ENCODE measurements at regions not wholly inside any gene's neighbourhood (a gene's known extent, or its start where the extent isn't known, plus 50 kb on each side); places are given as distances from the start of the nearest gene placed in this dataset.

GRCh38 chr5:125274938-125275724 is 528.7 kb upstream of the ZNF608 start:
- Histone ChIP-seq H3K79me1 (ENCODE audit: low read length) (no peaks in the 10 kb centered on the region), H4K12ac (ENCODE audit: low read depth, low read length) (no peak overlapping the region), H3K23ac (ENCODE audit: low read length) (no peak overlapping the region), H3K4ac (ENCODE audit: low read depth, low read length) (no peak overlapping the region), H3K4me3 (ENCODE audit: low read depth, low read length) (no peak overlapping the region), H2AFZ (ENCODE audit: insufficient read depth, low read length, poor library complexity) (no peak overlapping the region), H2BK5ac (ENCODE audit: low read depth, low read length, poor library complexity) (no peak overlapping the region), H4K91ac (ENCODE audit: low read depth, low read length) (no peak overlapping the region), H3K27ac (ENCODE audit: low read depth, low read length) (no peak overlapping the region), H3K18ac (ENCODE audit: low read length) (no peak overlapping the region), H2AK5ac (ENCODE audit: low read length) (no peak overlapping the region), H4K8ac (ENCODE audit: low read depth, low read length) (no peak overlapping the region), H3K27me3 (ENCODE audit: insufficient read depth, low read length) (no peaks in the 10 kb centered on the region), H3K4me1 (ENCODE audit: control insufficient read depth in 1 of 2, insufficient read depth in 2 of 2, low read length in 2 of 2) (peaks cover 2 to 6% of the 10 kb centered on the region in 2 experiments), H3K4me2 (ENCODE audit: low read length) (no peak overlapping the region), H2BK120ac (ENCODE audit: insufficient read depth, low read length, poor library complexity) (no peak overlapping the region), H3K9me3 (ENCODE audit: insufficient read depth, low read depth, low read length) (peaks cover 2% of the 10 kb centered on the region), H3K36me3 (ENCODE audit: control insufficient read depth in 1 of 2, insufficient read depth in 2 of 2, low read length in 2 of 2) (no peaks in the 10 kb centered on the region), H2BK12ac (ENCODE audit: low read length) (no peak overlapping the region), H3K14ac (ENCODE audit: low read length) (no peak overlapping the region), H3K9ac (ENCODE audit: low read length) (no peak overlapping the region), H3K79me2 (ENCODE audit: control insufficient read depth, insufficient read depth, low read length, poor library complexity) (no peaks in the 10 kb centered on the region)
- WGBS (ENCODE audit: extremely low coverage, insufficient coverage, insufficient read length), result no CpG with 5 or more reads among the region's 1 CpG
- DNase-seq, result no peak

- no peaks in the 10 kb centered on the region for H3K27me3 ChIP-seq (ENCODE audit: insufficient read depth, low read length)
- no peak overlapping the region for H4K12ac ChIP-seq (ENCODE audit: low read depth, low read length)
- no peak overlapping the region for H3K14ac ChIP-seq (ENCODE audit: low read length)
- no peak overlapping the region for H2AK5ac ChIP-seq (ENCODE audit: low read length)
- H3K18ac ChIP-seq (ENCODE audit: low read length), result no peak overlapping the region
- H2BK5ac ChIP-seq (ENCODE audit: low read depth, low read length, poor library complexity), result no peak overlapping the region
- no peaks in the 10 kb centered on the region for H3K79me1 ChIP-seq (ENCODE audit: low read length)
- no peak overlapping the region for H4K8ac ChIP-seq (ENCODE audit: low read depth, low read length)
- no peak overlapping the region for H3K4ac ChIP-seq (ENCODE audit: low read depth, low read length)
- H3K27ac ChIP-seq (ENCODE audit: low read depth, low read length), result no peak overlapping the region
- H3K4me1 ChIP-seq (ENCODE audit: control insufficient read depth in 1 of 2, insufficient read depth in 2 of 2, low read length in 2 of 2), result peaks cover 2 to 6% of the 10 kb centered on the region in 2 experiments
- no peak overlapping the region for H2AFZ ChIP-seq (ENCODE audit: insufficient read depth, low read length, poor library complexity)
- no CpG with 5 or more reads among the region's 3 CpGs for WGBS (ENCODE audit: extremely low coverage, insufficient coverage, insufficient read length)
- H3K9me3 ChIP-seq (ENCODE audit: insufficient read depth, low read depth, low read length), result peaks cover 2% of the 10 kb centered on the region
- no peak overlapping the region for H3K9ac ChIP-seq (ENCODE audit: low read length)
- no peaks in the 10 kb centered on the region for H3K79me2 ChIP-seq (ENCODE audit: control insufficient read depth, insufficient read depth, low read length, poor library complexity)
- H3K4me3 ChIP-seq (ENCODE audit: low read depth, low read length), result no peak overlapping the region
- DNase-seq, result no peak
- no peak overlapping the region for H4K91ac ChIP-seq (ENCODE audit: low read depth, low read length)
- H2BK12ac ChIP-seq (ENCODE audit: low read length), result no peak overlapping the region
- H3K36me3 ChIP-seq (ENCODE audit: control insufficient read depth in 1 of 2, insufficient read depth in 2 of 2, low read length in 2 of 2), result no peaks in the 10 kb centered on the region
- H2BK120ac ChIP-seq (ENCODE audit: insufficient read depth, low read length, poor library complexity), result no peak overlapping the region
- no peak overlapping the region for H3K23ac ChIP-seq (ENCODE audit: low read length)
- H3K4me2 ChIP-seq (ENCODE audit: low read length), result no peak overlapping the region
Observed at GRCh38 chr5:125275725-125276090, 529.3 kb upstream of the ZNF608 start.

DNA sequence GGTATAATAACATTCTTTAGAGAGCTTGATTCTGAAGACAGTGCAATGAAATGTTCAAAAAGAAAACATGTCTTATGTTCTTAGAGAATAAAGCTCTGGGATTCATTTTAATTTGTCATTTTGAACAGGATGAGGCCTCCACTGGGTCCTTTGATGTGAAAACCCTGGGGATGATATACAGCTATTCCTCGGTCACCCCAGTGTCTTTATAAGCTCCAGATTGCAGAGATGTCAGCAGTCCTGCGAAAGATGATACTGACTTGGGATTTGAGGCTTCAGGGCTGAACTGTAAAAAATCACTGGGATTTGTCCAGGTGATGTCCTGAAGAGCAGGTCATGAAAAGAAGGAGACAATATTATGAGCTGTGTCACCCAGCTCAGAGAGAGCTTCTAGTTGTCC is 529.7 kb upstream of the ZNF608 start:
- no peak overlapping the region for H4K8ac ChIP-seq (ENCODE audit: low read depth, low read length)
- no peak overlapping the region for H3K18ac ChIP-seq (ENCODE audit: low read length)
- H3K79me2 ChIP-seq (ENCODE audit: control insufficient read depth, insufficient read depth, low read length, poor library complexity), result no peaks in the 10 kb centered on the region
- no peak overlapping the region for H3K9ac ChIP-seq (ENCODE audit: low read length)
- no peak overlapping the region for H3K23ac ChIP-seq (ENCODE audit: low read length)
- H4K12ac ChIP-seq (ENCODE audit: low read depth, low read length), result no peak overlapping the region
- no peaks in the 10 kb centered on the region for H3K79me1 ChIP-seq (ENCODE audit: low read length)
- H3K27ac ChIP-seq (ENCODE audit: low read depth, low read length), result no peak overlapping the region
- no peak overlapping the region for H4K91ac ChIP-seq (ENCODE audit: low read depth, low read length)
- H2AFZ ChIP-seq (ENCODE audit: insufficient read depth, low read length, poor library complexity), result no peak overlapping the region
- peaks cover 2 to 3% of the 10 kb centered on the region in 2 experiments for H3K4me1 ChIP-seq (ENCODE audit: control insufficient read depth in 1 of 2, insufficient read depth in 2 of 2, low read length in 2 of 2)
- no CpG with 5 or more reads among the region's 2 CpGs for WGBS (ENCODE audit: extremely low coverage, insufficient coverage, insufficient read length)
- H3K36me3 ChIP-seq (ENCODE audit: control insufficient read depth in 1 of 2, insufficient read depth in 2 of 2, low read length in 2 of 2), result no peaks in the 10 kb centered on the region
- no peak for DNase-seq
- H3K27me3 ChIP-seq (ENCODE audit: insufficient read depth, low read length), result no peaks in the 10 kb centered on the region
- H2AK5ac ChIP-seq (ENCODE audit: low read length), result peak overlapping the region; percentile 29
- no peak overlapping the region for H2BK5ac ChIP-seq (ENCODE audit: low read depth, low read length, poor library complexity)
- no peak overlapping the region for H2BK120ac ChIP-seq (ENCODE audit: insufficient read depth, low read length, poor library complexity)
- no peak overlapping the region for H3K14ac ChIP-seq (ENCODE audit: low read length)
- no peak overlapping the region for H3K4me2 ChIP-seq (ENCODE audit: low read length)
- H2BK12ac ChIP-seq (ENCODE audit: low read length), result peak overlapping the region; percentile 40
- peaks cover 2% of the 10 kb centered on the region for H3K9me3 ChIP-seq (ENCODE audit: insufficient read depth, low read depth, low read length)
- no peak overlapping the region for H3K4ac ChIP-seq (ENCODE audit: low read depth, low read length)
- no peak overlapping the region for H3K4me3 ChIP-seq (ENCODE audit: low read depth, low read length)

- Histone ChIP-seq H3K79me2 (ENCODE audit: control insufficient read depth, insufficient read depth, low read length, poor library complexity) (no peaks in the 10 kb centered on the region), H3K18ac (ENCODE audit: low read length) (no peak overlapping the region), H3K27ac (ENCODE audit: low read depth, low read length) (no peak overlapping the region), H3K4me3 (ENCODE audit: low read depth, low read length) (no peak overlapping the region), H3K36me3 (ENCODE audit: control insufficient read depth in 1 of 2, insufficient read depth in 2 of 2, low read length in 2 of 2) (no peaks in the 10 kb centered on the region), H2AK5ac (ENCODE audit: low read length) (no peak overlapping the region), H3K23ac (ENCODE audit: low read length) (no peak overlapping the region), H3K14ac (ENCODE audit: low read length) (no peak overlapping the region), H2BK120ac (ENCODE audit: insufficient read depth, low read length, poor library complexity) (no peak overlapping the region), H2AFZ (ENCODE audit: insufficient read depth, low read length, poor library complexity) (no peak overlapping the region), H3K27me3 (ENCODE audit: insufficient read depth, low read length) (no peaks in the 10 kb centered on the region), H2BK5ac (ENCODE audit: low read depth, low read length, poor library complexity) (no peak overlapping the region), H3K4me1 (ENCODE audit: control insufficient read depth in 1 of 2, insufficient read depth in 2 of 2, low read length in 2 of 2) (peaks cover 2 to 3% of the 10 kb centered on the region in 2 experiments), H2BK12ac (ENCODE audit: low read length) (no peak overlapping the region), H3K4ac (ENCODE audit: low read depth, low read length) (no peak overlapping the region), H4K12ac (ENCODE audit: low read depth, low read length) (no peak overlapping the region), H3K9me3 (ENCODE audit: insufficient read depth, low read depth, low read length) (peaks cover 2% of the 10 kb centered on the region), H4K8ac (ENCODE audit: low read depth, low read length) (no peak overlapping the region), H3K9ac (ENCODE audit: low read length) (no peak overlapping the region), H3K4me2 (ENCODE audit: low read length) (no peak overlapping the region), H4K91ac (ENCODE audit: low read depth, low read length) (no peak overlapping the region), H3K79me1 (ENCODE audit: low read length) (no peaks in the 10 kb centered on the region)
- WGBS (ENCODE audit: extremely low coverage, insufficient coverage, insufficient read length), result no CpG with 5 or more reads among the region's 3 CpGs
- DNase-seq, result peak; percentile 7 to 63
Observed at GRCh38 chr5:125277494-125278154, 531.2 kb upstream of the ZNF608 start.
